Coronary artery (tissue), 2 donors: ENCODE measurements at regions not wholly inside any gene's neighbourhood (a gene's known extent, or its start where the extent isn't known, plus 50 kb on each side); places are given as distances from the start of the nearest gene placed in this dataset.

Source experiments
- DNase-seq: peaks from one replicate; pipeline ENCODE4 v3.0.0-alpha.2; 2017; ENCODE audit warnings: low spot score
- H3K27ac ChIP-seq, 2 donors: fragments of 200-600 bp; sonication (generic); one replicate each; pipeline ENCODE4 v1.5.1; 2016 to 2019
- H3K4me3 ChIP-seq: fragments of 200-600 bp; sonication (generic); 2 replicates; pipeline ENCODE4 v1.5.1; 2016; ENCODE audit warnings: mild to moderate bottlenecking, moderate library complexity
- TF ChIP-seq, protein P1 (sequence below): fragments of 200-600 bp; sonication (generic); IDR thresholded peaks from one replicate; pipeline ENCODE4 v1.5.1; 2019; ENCODE audit warnings: antibody characterized with exemption

DNA sequence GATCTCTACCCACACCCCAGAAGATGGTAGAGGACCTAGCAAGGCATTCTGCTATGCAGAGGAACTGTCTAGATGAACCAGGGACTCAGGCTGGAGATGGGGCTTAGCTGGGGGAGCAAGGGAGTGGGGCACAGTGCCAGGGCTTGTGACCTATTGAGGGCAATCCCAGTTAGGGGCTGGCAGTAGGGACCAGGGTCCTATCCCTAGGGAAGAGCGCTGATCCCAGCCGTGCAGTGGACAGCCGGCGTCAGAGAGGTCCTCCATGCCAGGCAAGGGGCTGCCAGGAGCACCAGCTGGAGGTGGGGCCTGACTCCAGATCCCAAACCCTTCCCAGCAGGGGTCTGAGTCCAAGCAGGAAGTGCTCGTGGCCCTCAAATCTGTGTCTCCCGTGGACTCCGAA, 52.7 kb upstream of the NEURL1B start:
- DNase-seq, result no peak
- TF ChIP-seq, protein P1, sequence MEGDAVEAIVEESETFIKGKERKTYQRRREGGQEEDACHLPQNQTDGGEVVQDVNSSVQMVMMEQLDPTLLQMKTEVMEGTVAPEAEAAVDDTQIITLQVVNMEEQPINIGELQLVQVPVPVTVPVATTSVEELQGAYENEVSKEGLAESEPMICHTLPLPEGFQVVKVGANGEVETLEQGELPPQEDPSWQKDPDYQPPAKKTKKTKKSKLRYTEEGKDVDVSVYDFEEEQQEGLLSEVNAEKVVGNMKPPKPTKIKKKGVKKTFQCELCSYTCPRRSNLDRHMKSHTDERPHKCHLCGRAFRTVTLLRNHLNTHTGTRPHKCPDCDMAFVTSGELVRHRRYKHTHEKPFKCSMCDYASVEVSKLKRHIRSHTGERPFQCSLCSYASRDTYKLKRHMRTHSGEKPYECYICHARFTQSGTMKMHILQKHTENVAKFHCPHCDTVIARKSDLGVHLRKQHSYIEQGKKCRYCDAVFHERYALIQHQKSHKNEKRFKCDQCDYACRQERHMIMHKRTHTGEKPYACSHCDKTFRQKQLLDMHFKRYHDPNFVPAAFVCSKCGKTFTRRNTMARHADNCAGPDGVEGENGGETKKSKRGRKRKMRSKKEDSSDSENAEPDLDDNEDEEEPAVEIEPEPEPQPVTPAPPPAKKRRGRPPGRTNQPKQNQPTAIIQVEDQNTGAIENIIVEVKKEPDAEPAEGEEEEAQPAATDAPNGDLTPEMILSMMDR, result no peak
- Histone ChIP-seq H3K27ac (peak overlapping the region in 1 of 2 donors; percentile 1), H3K4me3 (no peak overlapping the region)

DNA sequence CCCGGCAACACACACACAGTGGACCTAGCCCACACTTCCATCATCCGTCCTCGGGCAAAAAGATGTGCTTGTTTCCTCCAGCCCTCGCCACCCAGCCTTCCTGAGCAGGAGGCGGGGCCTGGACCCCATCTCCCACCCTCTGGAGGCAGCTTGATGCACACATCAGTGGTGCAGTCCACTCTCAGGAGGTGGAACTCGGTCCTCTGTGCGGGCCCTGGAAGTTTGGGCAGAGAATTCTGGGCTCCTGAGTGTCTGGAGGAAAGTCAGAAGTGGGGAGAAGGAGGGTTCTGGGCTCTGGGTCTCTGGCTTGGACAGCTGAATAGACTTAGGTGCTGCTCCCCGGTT, 54.0 kb upstream of the NEURL1B start:
- no peak overlapping the region for H3K4me3 ChIP-seq
- TF ChIP-seq, protein P1, result no peak
- no peak for DNase-seq
- H3K27ac ChIP-seq, result peak overlapping the region in 1 of 2 donors; percentile 64

DNA sequence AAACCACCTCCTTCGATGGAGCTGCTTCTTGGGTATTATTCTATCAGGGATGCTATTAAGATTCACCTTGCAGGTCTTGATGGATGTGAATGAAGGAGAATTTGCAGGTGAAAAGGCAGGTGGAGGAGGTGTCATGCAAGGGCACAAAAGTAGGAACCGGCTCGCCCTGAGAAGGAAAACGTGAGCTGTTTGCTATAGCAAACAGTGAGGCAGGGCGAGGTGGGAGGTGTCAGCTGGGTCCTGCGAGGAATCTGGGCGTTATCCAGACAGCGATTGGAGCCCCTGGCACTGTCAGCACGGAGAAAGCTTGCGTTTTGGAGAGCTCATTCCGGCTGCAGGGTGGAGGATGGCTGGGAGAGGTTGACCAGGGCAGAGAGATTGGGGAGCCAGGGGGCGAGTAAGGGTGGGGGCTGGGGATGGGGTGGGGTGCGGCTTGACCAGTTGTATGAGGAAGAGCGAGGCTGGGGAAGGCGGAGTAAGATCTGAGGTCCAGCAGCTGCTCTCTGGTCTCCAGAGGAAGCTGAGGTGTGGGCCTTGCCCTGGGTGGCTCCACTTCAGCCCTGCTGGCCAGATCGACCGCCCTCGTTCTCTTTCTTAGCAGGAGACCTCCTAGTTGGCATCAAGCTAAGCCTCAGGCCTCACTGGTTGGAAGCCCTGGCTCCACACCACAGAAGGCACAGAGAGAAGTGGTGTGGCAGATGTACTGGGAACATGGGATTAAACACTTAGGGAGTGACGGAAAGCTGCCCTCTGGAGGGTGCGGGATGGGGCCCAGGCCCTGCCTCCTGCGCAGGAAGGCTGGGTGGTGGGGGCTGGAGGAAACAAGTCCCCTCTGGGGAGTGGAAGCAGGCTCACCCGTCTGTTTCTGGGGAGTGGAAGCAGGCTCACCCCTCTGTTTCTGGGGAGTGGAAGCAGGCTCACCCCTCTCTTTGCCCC, 54.7 kb upstream of the NEURL1B start:
- peak overlapping the region in 1 of 2 donors; percentile 64 for H3K27ac ChIP-seq
- no peak for DNase-seq
- TF ChIP-seq, protein P1, result no peak
- no peak overlapping the region for H3K4me3 ChIP-seq

DNA sequence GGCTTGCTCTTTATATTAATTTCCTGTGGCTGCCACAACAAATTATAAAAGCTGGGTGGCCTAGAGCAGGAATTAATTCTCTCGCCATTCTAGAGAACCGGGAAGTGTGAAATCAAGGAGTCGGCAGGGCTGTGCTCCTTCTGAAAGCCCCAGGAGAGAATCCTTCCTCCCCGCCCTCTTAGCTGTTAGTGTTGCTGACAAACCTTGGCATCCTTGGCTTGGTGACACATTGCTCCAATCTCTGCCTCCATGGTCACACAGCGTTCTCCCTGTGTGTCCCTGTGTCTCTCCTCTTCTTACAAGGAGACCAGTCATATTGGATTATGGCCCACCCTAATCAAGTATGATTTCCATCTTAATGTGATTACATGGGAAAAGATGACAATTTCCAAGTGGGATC, 55.9 kb upstream of the NEURL1B start:
- Histone ChIP-seq H3K27ac (peak overlapping the region in 1 of 2 donors; percentile 83), H3K4me3 (no peak overlapping the region)
- DNase-seq, result no peak
- TF ChIP-seq, protein P1, result no peak

DNA sequence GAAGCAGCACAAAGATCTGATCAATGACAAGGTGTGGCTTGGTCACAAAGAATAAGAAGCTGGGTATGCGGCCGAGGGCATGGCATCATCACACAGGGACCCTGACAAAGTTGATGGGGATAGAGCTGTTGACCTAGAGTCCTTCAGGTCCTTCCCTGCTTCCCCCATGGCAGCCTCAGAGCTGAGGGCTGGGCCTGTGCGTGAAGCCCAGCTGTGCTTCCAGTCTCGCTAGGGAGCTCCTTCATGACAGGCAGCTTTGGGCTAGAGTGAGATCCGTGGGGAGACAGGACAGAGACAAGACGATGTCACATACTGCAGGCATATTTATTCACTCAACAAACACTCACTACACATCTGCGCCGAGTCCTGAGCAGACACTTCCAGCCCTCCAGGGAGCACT, 56.4 kb upstream of the NEURL1B start:
- Histone ChIP-seq H3K27ac (peak overlapping the region in 1 of 2 donors; percentile 83), H3K4me3 (no peak overlapping the region)
- no peak for DNase-seq
- TF ChIP-seq, protein P1, result no peak

DNA sequence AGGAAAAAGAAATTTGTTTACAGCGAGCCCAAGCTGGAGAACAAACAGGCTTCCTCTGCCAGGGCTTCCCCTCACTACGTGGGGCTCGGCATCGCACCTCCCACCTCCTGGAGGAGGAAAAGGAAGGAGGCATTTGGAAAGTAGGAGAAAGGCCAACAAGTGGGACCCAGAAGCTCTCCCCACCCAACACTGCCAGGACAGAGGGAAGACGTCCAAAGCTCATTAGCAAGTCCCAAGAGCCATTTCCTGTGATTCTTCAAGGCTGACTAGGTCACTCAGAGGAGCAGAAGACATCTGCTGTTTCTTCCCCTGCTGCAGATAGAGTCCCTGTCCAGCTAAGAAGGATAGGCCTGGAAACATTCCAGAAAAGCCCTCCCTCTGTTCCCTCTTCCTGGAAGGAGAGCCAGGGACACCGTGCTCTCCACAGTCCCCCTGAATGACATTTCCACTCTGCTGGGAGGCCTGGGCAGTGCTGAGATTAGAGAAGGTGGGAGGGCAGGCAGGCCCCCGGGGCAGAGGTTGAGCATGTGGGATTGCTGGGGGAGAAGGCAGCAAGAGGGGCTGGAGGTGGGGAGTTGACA, 57.0 kb upstream of the NEURL1B start:
- Histone ChIP-seq H3K27ac (peak overlapping the region in 1 of 2 donors; percentile 83), H3K4me3 (no peak overlapping the region)
- TF ChIP-seq, protein P1, result no peak
- no peak for DNase-seq
